ENCODE measurements at regions not wholly inside any gene's neighbourhood (a gene's known extent, or its start where the extent isn't known, plus 50 kb on each side); places are given as distances from the start of the nearest gene placed in this dataset.

DNA sequence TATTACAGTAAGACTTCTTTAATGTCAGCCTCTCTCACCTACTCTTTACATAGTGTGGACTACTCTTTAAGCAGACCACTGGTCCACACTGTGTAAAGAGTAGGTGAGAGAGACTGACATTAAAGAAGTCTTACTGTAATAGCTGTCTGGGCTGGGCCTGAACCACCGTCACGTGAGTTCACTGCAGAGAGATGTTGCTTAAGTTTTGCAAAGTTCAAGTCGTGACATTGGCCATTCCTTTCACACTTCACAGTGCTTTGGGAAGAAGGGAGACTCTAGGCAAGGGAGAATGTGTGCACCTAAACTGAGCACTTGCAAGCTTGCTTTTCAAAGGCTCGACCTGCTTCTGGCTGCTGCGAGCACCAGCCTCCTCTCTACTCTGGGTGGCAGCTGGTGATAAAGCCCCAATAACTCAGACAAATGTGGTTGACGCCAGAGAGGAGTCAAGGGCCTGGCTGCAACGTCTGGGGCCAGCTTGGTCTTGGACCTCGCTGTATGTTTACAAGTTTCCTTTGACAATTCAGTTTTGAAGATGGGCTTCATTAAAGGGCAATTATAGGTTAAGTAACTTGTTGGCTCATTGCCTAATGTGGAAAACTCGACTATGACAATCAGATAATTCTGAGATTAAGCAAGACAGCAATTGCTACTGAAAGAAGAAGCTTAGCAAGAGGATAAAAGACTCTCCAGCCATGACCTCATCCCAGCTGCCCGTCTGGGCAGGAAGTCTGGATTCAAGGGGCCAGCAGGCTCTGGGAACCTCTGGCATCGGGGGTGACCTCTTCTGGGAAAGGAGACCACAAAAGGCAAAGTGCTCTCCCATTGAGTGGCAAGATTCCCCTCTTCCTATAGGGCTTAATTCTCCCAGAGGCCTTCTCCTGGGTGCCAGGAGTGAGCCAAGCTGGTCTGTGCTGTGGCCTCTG is 242.1 kb upstream of the TLE3 start:
- no peak for DNase-seq (ENCODE audit: low spot score)
- Histone ChIP-seq H3K4me3 (no peak overlapping the region), H3K36me3 (no peaks in the 10 kb centered on the region), H3K27me3 (no peaks in the 10 kb centered on the region), H3K9me3 (ENCODE audit: low read depth) (no peaks in the 10 kb centered on the region), H2AFZ (replicated peaks) (no peak overlapping the region), H3F3A (ENCODE audit: low read depth) (no peaks in the 10 kb centered on the region), H4K20me1 (ENCODE audit: low read depth) (no peaks in the 10 kb centered on the region), H3K4me2 (no peak overlapping the region), H3K9ac (no peak overlapping the region), H3K79me2 (ENCODE audit: low read depth) (no peaks in the 10 kb centered on the region), H3K27ac (no peak overlapping the region), H3K4me1 (no peaks in the 10 kb centered on the region)
- Mint-ChIP-seq H3K4me1 (no peaks in the 10 kb centered on the region), H3K27me3 (ENCODE audit: insufficient read depth, low read depth) (peaks cover 6% of the 10 kb centered on the region), H3K4me3 (no peak overlapping the region), H3K27ac (no peak overlapping the region), H3K9me3 (peaks cover 9% of the 10 kb centered on the region), H3K36me3 (no peaks in the 10 kb centered on the region)
- no peak for TF ChIP-seq EZH2 (IDR thresholded peaks at IDR 0.05)
- TF ChIP-seq EZH2phosphoT487 (IDR thresholded peaks at IDR 0.05): no peak
- TF ChIP-seq, protein P1, sequence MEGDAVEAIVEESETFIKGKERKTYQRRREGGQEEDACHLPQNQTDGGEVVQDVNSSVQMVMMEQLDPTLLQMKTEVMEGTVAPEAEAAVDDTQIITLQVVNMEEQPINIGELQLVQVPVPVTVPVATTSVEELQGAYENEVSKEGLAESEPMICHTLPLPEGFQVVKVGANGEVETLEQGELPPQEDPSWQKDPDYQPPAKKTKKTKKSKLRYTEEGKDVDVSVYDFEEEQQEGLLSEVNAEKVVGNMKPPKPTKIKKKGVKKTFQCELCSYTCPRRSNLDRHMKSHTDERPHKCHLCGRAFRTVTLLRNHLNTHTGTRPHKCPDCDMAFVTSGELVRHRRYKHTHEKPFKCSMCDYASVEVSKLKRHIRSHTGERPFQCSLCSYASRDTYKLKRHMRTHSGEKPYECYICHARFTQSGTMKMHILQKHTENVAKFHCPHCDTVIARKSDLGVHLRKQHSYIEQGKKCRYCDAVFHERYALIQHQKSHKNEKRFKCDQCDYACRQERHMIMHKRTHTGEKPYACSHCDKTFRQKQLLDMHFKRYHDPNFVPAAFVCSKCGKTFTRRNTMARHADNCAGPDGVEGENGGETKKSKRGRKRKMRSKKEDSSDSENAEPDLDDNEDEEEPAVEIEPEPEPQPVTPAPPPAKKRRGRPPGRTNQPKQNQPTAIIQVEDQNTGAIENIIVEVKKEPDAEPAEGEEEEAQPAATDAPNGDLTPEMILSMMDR (IDR thresholded peaks at IDR 0.05): no peak

DNA sequence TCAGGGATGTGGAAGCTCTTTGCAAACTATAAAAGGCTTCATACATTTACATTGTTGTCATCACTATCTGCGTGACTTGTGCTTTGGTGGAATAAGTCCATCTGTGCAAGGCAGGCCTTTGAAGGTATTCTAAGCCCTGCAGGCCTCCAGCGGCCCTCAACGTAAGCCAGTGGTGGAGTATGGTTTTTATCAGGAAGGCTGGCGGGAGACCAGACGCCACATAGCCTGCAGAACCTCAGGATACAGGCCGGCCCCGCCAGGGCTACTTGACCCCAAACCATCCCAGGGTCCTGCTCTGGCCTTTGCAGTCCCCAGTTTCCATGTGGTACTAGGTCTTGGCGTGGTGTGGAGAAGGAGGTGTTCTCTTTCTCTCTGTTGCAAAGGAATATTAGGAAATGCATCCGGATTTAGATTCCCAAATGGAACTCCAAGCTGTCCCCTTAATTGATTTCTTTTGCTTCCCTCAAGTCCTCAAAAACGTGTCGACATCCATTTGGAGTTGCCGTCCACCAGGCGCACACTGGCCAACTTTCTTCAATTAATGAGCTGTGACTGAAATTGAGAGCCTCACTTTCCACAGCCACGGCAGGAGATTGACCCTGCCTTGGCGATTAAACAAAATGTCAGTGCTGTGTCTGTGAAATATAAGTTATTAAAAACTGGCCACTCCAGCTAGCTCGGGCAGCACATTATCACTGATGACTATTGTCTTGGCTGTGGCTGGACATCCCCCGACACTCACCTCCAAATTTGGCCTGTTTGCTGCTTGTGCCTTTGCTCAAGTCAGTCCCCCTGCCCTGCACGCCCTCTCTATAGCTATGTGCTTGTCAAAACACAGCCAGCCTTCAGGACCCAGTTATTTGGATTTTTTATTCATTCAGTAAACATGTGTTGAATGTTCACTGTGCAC is 239.8 kb upstream of the TLE3 start:
- Histone ChIP-seq H3F3A (ENCODE audit: low read depth) (no peaks in the 10 kb centered on the region), H3K4me2 (no peak overlapping the region), H3K27ac (no peak overlapping the region), H4K20me1 (ENCODE audit: low read depth) (no peaks in the 10 kb centered on the region), H3K36me3 (peaks cover 8% of the 10 kb centered on the region), H3K27me3 (no peaks in the 10 kb centered on the region), H3K4me3 (no peak overlapping the region), H3K9me3 (ENCODE audit: low read depth) (peaks cover 11% of the 10 kb centered on the region), H3K9ac (no peak overlapping the region), H3K4me1 (no peaks in the 10 kb centered on the region), H3K79me2 (ENCODE audit: low read depth) (no peaks in the 10 kb centered on the region), H2AFZ (replicated peaks) (no peak overlapping the region)
- no peaks in the 10 kb centered on the region for H3K36me3 Mint-ChIP-seq
- H3K4me1 Mint-ChIP-seq: no peaks in the 10 kb centered on the region
- peaks cover 23% of the 10 kb centered on the region for H3K9me3 Mint-ChIP-seq
- no peak overlapping the region for H3K4me3 Mint-ChIP-seq
- TF ChIP-seq EZH2 (IDR thresholded peaks at IDR 0.05) (no peak), EZH2phosphoT487 (IDR thresholded peaks at IDR 0.05) (no peak)
- TF ChIP-seq, protein P1 (IDR thresholded peaks at IDR 0.05): no peak
- H3K27me3 Mint-ChIP-seq (ENCODE audit: insufficient read depth, low read depth): peaks cover 6% of the 10 kb centered on the region
- no peak overlapping the region for H3K27ac Mint-ChIP-seq
- DNase-seq (ENCODE audit: low spot score): no peak

DNA sequence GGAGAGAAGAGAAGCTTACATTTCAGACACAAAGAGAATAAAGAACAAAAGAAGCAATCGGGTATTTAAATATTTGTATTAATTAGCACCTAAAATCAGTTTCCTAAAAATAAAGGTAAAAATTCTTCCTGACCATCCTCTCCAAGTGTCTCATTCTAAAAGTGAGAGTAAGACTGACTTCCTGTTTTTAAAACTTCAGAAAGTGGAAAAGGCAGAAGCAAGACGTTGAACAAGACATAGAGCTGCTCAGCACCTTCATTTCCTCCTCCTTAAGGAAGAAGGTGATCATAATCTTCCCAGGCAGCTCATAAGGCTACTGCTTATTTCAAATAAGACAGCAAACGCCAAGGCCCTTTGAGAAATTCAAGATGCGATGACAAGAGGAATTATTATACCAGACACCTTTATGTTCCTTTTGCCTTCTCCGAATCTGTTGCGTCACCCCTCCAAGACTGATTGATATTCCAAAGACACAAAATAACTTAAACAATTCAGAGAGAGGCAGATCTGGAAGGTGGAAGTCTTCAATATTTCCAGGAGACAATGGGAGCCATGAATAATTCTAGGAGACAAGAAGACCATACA is 238.8 kb upstream of the TLE3 start:
- H2AFZ ChIP-seq (replicated peaks): no peak overlapping the region
- no peak overlapping the region for H3K4me3 Mint-ChIP-seq
- no peak overlapping the region for H3K27ac ChIP-seq
- peaks cover 4% of the 10 kb centered on the region for H3K27me3 Mint-ChIP-seq (ENCODE audit: insufficient read depth, low read depth)
- peaks cover 11% of the 10 kb centered on the region for H3K9me3 ChIP-seq (ENCODE audit: low read depth)
- H3K4me2 ChIP-seq: no peak overlapping the region
- H3K27ac Mint-ChIP-seq: no peak overlapping the region
- H3F3A ChIP-seq (ENCODE audit: low read depth): no peaks in the 10 kb centered on the region
- no peaks in the 10 kb centered on the region for H3K4me1 Mint-ChIP-seq
- H3K36me3 ChIP-seq: peaks cover 8% of the 10 kb centered on the region
- H3K4me3 ChIP-seq: no peak overlapping the region
- no peak overlapping the region for H3K9ac ChIP-seq
- TF ChIP-seq EZH2phosphoT487 (IDR thresholded peaks at IDR 0.05): no peak
- no peak for TF ChIP-seq EZH2 (IDR thresholded peaks at IDR 0.05)
- TF ChIP-seq, protein P1 (IDR thresholded peaks at IDR 0.05): no peak
- no peaks in the 10 kb centered on the region for H3K27me3 ChIP-seq
- H3K4me1 ChIP-seq: no peaks in the 10 kb centered on the region
- peaks cover 27% of the 10 kb centered on the region for H3K9me3 Mint-ChIP-seq
- no peak for DNase-seq (ENCODE audit: low spot score)
- no peaks in the 10 kb centered on the region for H3K36me3 Mint-ChIP-seq
- no peaks in the 10 kb centered on the region for H4K20me1 ChIP-seq (ENCODE audit: low read depth)
- H3K79me2 ChIP-seq (ENCODE audit: low read depth): no peaks in the 10 kb centered on the region
